CD4-positive, alpha-beta memory T cell (primary cell): ENCODE measurements at regions not wholly inside any gene's neighbourhood (a gene's known extent, or its start where the extent isn't known, plus 50 kb on each side); places are given as distances from the start of the nearest gene placed in this dataset.

ENCODE experiments used
- CTCF ChIA-PET: fragments of 350-600 bp; sonication (Branson Sonifier 250); formaldehyde crosslinking; loops from one replicate; lab custom pipeline; 2021; ENCODE audit warnings: inconsistent platforms; ENCODE audit not compliant: partially characterized antibody; lab: Charles Lee
- POLR2A ChIA-PET: fragments of 350-600 bp; sonication (Branson Sonifier 250); formaldehyde crosslinking; loops from one replicate; lab custom pipeline; 2021; ENCODE audit not compliant: partially characterized antibody; lab: Charles Lee
- DNase-seq, 5 donors: peaks; one replicate each; pipeline versions ENCODE4 v3.0.0 to v3.0.0-alpha.2; 2020 to 2022; ENCODE audit warnings: mixed read lengths in 1 of 5
- H3K27ac ChIP-seq: one replicate; pipeline ENCODE4 v1.7.0; 2013; ENCODE audit warnings: low read depth, low read length
- H3K27me3 ChIP-seq: 2 replicates; pipeline ENCODE4 v1.7.0; 2013; ENCODE audit warnings: mild to moderate bottlenecking, low read length, moderate library complexity; ENCODE audit not compliant: insufficient read depth
- H3K36me3 ChIP-seq: 2 replicates; pipeline ENCODE4 v1.7.0; 2013; ENCODE audit warnings: mild to moderate bottlenecking, low read length, moderate library complexity; ENCODE audit not compliant: insufficient read depth
- H3K4me1 ChIP-seq: 2 replicates; pipeline ENCODE4 v1.7.0; 2013; ENCODE audit warnings: mild to moderate bottlenecking, low read length, moderate library complexity; ENCODE audit not compliant: insufficient read depth
- H3K4me3 ChIP-seq, 2 donors: one replicate each; pipeline ENCODE4 v1.7.0; 2013; ENCODE audit warnings: low read length in 2 of 2, mild to moderate bottlenecking in 1 of 2
- H3K9me3 ChIP-seq, 2 donors: one replicate each; pipeline ENCODE4 v1.7.0; 2013; ENCODE audit warnings: low read length in 2 of 2, control low read depth in 1 of 2; ENCODE audit not compliant: control insufficient read depth in 1 of 2
- H3K27ac Mint-ChIP-seq, 7 donors: one replicate each; pipeline ENCODE4 v1.8.0; 2020 to 2021; ENCODE audit warnings: mixed read lengths in 7 of 7, mild to moderate bottlenecking in 6 of 7, inconsistent platforms in 3 of 7, moderate library complexity in 3 of 7
- H3K27me3 Mint-ChIP-seq, 2 donors: one replicate each; pipeline ENCODE4 v1.8.0; 2020 to 2021; ENCODE audit warnings: mixed read lengths in 2 of 2
- H3K36me3 Mint-ChIP-seq, 2 donors: one replicate each; pipeline ENCODE4 v1.8.0; 2020 to 2021; ENCODE audit warnings: mixed read lengths in 2 of 2, inconsistent platforms in 1 of 2, mild to moderate bottlenecking in 1 of 2
- H3K4me1 Mint-ChIP-seq, 4 donors: one replicate each; pipeline ENCODE4 v1.8.0; 2020 to 2021; ENCODE audit warnings: mixed read lengths in 4 of 4, mild to moderate bottlenecking in 1 of 4
- H3K4me3 Mint-ChIP-seq, 8 donors: one replicate each; pipeline ENCODE4 v1.8.0; 2020 to 2021; ENCODE audit warnings: mixed read lengths in 8 of 8, mild to moderate bottlenecking in 7 of 8, moderate library complexity in 6 of 8, inconsistent platforms in 3 of 8
- H3K9me3 Mint-ChIP-seq, 8 donors: one replicate each; pipeline ENCODE4 v1.8.0; 2020 to 2021; ENCODE audit warnings: mixed read lengths in 8 of 8, mild to moderate bottlenecking in 5 of 8, inconsistent platforms in 3 of 8, moderate library complexity in 1 of 8
- intact Hi-C: fragments of 100-400 bp; cut with micrococcal nuclease; formaldehyde crosslinking; loops from one replicate; pipeline ENCODE4 v1.15.1; 2023

GRCh38 chr2:208545403-208546042, 138.9 kb downstream of the PTH2R start:
- no peaks in the 10 kb centered on the region for H3K4me1 ChIP-seq
- no peak overlapping the region for H3K4me3 Mint-ChIP-seq
- H3K4me3 ChIP-seq, result no peak overlapping the region
- peaks cover 0 to 2% (median 0%) of the 10 kb centered on the region in 8 donors for H3K9me3 Mint-ChIP-seq
- H3K27ac Mint-ChIP-seq, result no peak overlapping the region
- H3K27me3 ChIP-seq, result no peaks in the 10 kb centered on the region
- ChIA-PET POLR2A (no interaction called here), CTCF (no interaction called here)
- H3K4me1 Mint-ChIP-seq, result no peaks in the 10 kb centered on the region
- H3K27ac ChIP-seq, result no peak overlapping the region
- intact Hi-C loops, result no loop called here
- H3K36me3 ChIP-seq, result no peaks in the 10 kb centered on the region
- H3K27me3 Mint-ChIP-seq, result no peaks in the 10 kb centered on the region
- DNase-seq, result no peak
- no peaks in the 10 kb centered on the region for H3K9me3 ChIP-seq
- H3K36me3 Mint-ChIP-seq, result no peaks in the 10 kb centered on the region

DNA sequence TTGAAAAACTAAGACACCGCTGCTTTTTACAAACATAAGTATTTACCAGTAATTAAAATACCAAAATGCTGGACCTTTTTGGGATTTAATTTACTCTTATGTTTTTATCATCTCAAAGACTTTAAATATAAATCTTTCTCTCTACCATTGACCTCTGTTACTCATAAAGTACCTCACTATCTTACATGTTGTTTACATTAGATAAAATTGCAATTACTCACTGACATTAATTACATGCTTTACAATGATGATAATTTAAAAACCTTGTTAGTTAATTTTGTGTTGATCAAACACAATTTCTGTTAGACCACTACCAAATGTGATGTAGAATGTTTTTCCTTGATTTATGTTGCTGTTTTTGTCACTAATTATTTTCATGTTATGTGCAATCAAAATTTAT, 139.5 kb downstream of the PTH2R start:
- H3K27ac ChIP-seq, result no peak overlapping the region
- peaks cover 0 to 2% (median 0%) of the 10 kb centered on the region in 8 donors for H3K9me3 Mint-ChIP-seq
- DNase-seq, result no peak
- no peak overlapping the region for H3K4me3 Mint-ChIP-seq
- no peak overlapping the region for H3K27ac Mint-ChIP-seq
- H3K4me1 ChIP-seq, result no peaks in the 10 kb centered on the region
- no peaks in the 10 kb centered on the region for H3K36me3 ChIP-seq
- CTCF ChIA-PET, result no interaction called here
- no peaks in the 10 kb centered on the region for H3K4me1 Mint-ChIP-seq
- no peaks in the 10 kb centered on the region for H3K36me3 Mint-ChIP-seq
- POLR2A ChIA-PET, result no interaction called here
- no peaks in the 10 kb centered on the region for H3K27me3 Mint-ChIP-seq
- H3K27me3 ChIP-seq, result no peaks in the 10 kb centered on the region
- H3K9me3 ChIP-seq, result no peaks in the 10 kb centered on the region
- no peak overlapping the region for H3K4me3 ChIP-seq
- intact Hi-C loops, result no loop called here

- Histone ChIP-seq H3K27me3 (no peaks in the 10 kb centered on the region), H3K4me1 (no peaks in the 10 kb centered on the region), H3K27ac (no peak overlapping the region), H3K4me3 (no peak overlapping the region), H3K36me3 (no peaks in the 10 kb centered on the region), H3K9me3 (no peaks in the 10 kb centered on the region)
- peak overlapping the region in 1 of 7 donors; percentile 6 for H3K27ac Mint-ChIP-seq
- no peak for DNase-seq
- no peaks in the 10 kb centered on the region for H3K27me3 Mint-ChIP-seq
- intact Hi-C loops, result no loop called here
- no peak overlapping the region for H3K4me3 Mint-ChIP-seq
- no peaks in the 10 kb centered on the region for H3K36me3 Mint-ChIP-seq
- peaks cover 0 to 2% (median 0%) of the 10 kb centered on the region in 8 donors for H3K9me3 Mint-ChIP-seq
- H3K4me1 Mint-ChIP-seq, result no peaks in the 10 kb centered on the region
- ChIA-PET POLR2A (no interaction called here), CTCF (no interaction called here)
These were observed 140.5 kb downstream of the PTH2R start for GRCh38 chr2:208546860-208547650.

- CTCF ChIA-PET, result no interaction called here
- H3K4me3 ChIP-seq, result no peak overlapping the region
- no peaks in the 10 kb centered on the region for H3K4me1 ChIP-seq
- no peak overlapping the region for H3K27ac Mint-ChIP-seq
- DNase-seq, result no peak
- H3K27me3 ChIP-seq, result no peaks in the 10 kb centered on the region
- POLR2A ChIA-PET, result no interaction called here
- no peaks in the 10 kb centered on the region for H3K4me1 Mint-ChIP-seq
- intact Hi-C loops, result no loop called here
- H3K27me3 Mint-ChIP-seq, result no peaks in the 10 kb centered on the region
- H3K36me3 Mint-ChIP-seq, result no peaks in the 10 kb centered on the region
- no peak overlapping the region for H3K4me3 Mint-ChIP-seq
- no peaks in the 10 kb centered on the region for H3K9me3 ChIP-seq
- no peaks in the 10 kb centered on the region for H3K36me3 ChIP-seq
- no peak overlapping the region for H3K27ac ChIP-seq
- peaks cover 0 to 4% (median 0%) of the 10 kb centered on the region in 8 donors for H3K9me3 Mint-ChIP-seq
These were observed 142.1 kb downstream of the PTH2R start for GRCh38 chr2:208548700-208549099.

DNA sequence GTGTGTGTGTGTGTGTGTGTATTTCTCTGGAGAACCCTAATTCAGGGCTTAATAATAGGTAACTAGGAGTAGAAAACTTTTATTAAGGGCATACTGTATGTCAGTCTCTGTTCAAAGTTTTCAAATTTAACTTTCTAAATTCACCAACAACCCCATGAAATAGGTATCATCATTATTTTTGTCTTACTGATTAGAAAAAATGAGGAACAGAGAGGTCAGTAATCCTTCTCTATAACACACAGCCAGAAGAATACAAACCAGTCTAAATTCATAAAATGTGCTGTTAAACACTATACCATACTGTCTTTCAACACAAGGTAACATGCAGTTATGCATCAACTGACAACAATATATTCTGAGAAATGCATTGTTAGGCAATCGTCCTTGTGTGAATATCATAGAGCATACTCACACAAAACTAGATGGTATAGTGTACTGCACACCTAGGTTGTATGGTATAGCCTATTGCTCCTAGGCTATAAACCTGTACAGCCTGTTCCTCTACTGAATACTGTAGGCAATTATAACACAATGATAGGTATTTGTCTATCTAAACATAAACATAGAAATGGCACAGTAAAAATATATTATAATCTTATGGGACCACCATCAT, 143.1 kb downstream of the PTH2R start:
- no peak overlapping the region for H3K27ac Mint-ChIP-seq
- POLR2A ChIA-PET, result no interaction called here
- intact Hi-C loops, result no loop called here

DNA sequence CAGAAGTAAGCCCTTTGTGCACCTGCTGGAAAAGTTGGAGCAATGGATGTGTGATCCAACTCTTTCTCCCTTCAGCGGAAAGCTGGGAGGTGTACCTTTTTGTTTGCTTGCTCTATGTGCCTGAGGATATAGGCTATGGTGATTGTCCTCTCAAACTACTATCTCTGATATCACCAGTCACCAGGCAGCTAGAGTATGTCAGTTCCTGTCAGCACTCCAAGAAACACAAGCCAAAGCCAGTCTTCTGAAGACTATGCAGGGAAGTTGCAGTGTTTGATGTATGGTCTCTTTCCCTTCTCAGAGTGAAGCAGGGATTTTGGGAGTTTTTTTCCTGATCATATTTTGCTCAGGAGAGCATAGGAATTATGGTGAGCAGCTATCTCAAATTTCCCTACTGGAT, 146.4 kb downstream of the PTH2R start:
- H3K27ac Mint-ChIP-seq, result no peak overlapping the region
- Histone ChIP-seq H3K4me1 (no peaks in the 10 kb centered on the region), H3K4me3 (no peak overlapping the region), H3K9me3 (no peaks in the 10 kb centered on the region), H3K36me3 (no peaks in the 10 kb centered on the region), H3K27me3 (no peaks in the 10 kb centered on the region), H3K27ac (no peak overlapping the region)
- CTCF ChIA-PET, result no interaction called here
- H3K36me3 Mint-ChIP-seq, result no peaks in the 10 kb centered on the region
- H3K4me3 Mint-ChIP-seq, result no peak overlapping the region
- no peaks in the 10 kb centered on the region for H3K4me1 Mint-ChIP-seq
- peaks cover 0 to 10% (median 2%) of the 10 kb centered on the region in 8 donors for H3K9me3 Mint-ChIP-seq
- H3K27me3 Mint-ChIP-seq, result no peaks in the 10 kb centered on the region
- DNase-seq, result no peak
- intact Hi-C loops, result no loop called here
- POLR2A ChIA-PET, result no interaction called here

More for the DNA sequence above, 143.1 kb downstream of the PTH2R start:
- CTCF ChIA-PET, result no interaction called here
- no peaks in the 10 kb centered on the region for H3K27me3 ChIP-seq
- Mint-ChIP-seq H3K4me3 (no peak overlapping the region), H3K4me1 (no peaks in the 10 kb centered on the region), H3K9me3 (peaks cover 0 to 4% (median 0%) of the 10 kb centered on the region in 8 donors), H3K27me3 (no peaks in the 10 kb centered on the region), H3K36me3 (no peaks in the 10 kb centered on the region)
- no peak overlapping the region for H3K27ac ChIP-seq
- no peaks in the 10 kb centered on the region for H3K36me3 ChIP-seq
- no peak for DNase-seq
- no peaks in the 10 kb centered on the region for H3K4me1 ChIP-seq
- H3K9me3 ChIP-seq, result no peaks in the 10 kb centered on the region
- no peak overlapping the region for H3K4me3 ChIP-seq

DNA sequence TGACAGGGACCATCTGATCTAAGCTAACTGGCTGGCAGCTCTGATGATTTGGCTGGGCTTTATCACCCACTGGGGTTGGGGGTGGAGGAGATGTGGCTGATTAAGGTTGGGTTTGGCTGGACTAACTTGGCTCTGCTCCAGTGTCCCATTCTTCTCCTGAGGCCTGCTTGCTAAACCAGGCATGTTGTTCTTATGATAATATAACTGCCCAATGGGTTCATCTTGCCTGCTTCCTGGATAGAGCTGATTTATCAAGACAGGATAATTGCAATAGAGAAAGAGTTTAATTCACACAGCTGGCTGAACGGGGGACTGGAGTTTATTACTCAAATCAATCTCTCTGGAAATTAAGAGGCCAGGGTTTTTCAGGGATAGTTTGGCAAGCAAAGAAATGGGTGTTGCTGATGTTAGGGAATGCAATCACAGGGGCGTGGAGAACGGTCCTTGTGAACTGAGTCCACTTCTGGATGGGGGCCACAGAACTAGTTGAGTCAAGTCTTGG, 150.4 kb downstream of the PTH2R start:
- intact Hi-C loops, result no loop called here
- Mint-ChIP-seq H3K9me3 (peaks cover 0 to 20% (median 5%) of the 10 kb centered on the region in 8 donors), H3K4me1 (no peaks in the 10 kb centered on the region)

More for the DNA sequence above, 150.4 kb downstream of the PTH2R start:
- Histone ChIP-seq H3K27ac (no peak overlapping the region), H3K4me1 (no peaks in the 10 kb centered on the region), H3K4me3 (no peak overlapping the region), H3K9me3 (no peaks in the 10 kb centered on the region), H3K36me3 (no peaks in the 10 kb centered on the region), H3K27me3 (no peaks in the 10 kb centered on the region)
- CTCF ChIA-PET, result no interaction called here
- H3K27me3 Mint-ChIP-seq, result no peaks in the 10 kb centered on the region
- H3K4me3 Mint-ChIP-seq, result no peak overlapping the region
- H3K27ac Mint-ChIP-seq, result no peak overlapping the region
- DNase-seq, result no peak
- H3K36me3 Mint-ChIP-seq, result no peaks in the 10 kb centered on the region
- POLR2A ChIA-PET, result no interaction called here
